ENCODE measurements at regions not wholly inside any gene's neighbourhood (a gene's known extent, or its start where the extent isn't known, plus 50 kb on each side); places are given as distances from the start of the nearest gene placed in this dataset.

- no peaks in the 10 kb centered on the region for H3K27me3 ChIP-seq
- no peaks in the 10 kb centered on the region for H3K36me3 ChIP-seq
- no peak overlapping the region for H3K4me3 ChIP-seq
- H3K4me1 ChIP-seq, result no peaks in the 10 kb centered on the region
- TF ChIP-seq POLR2A (IDR thresholded peaks at IDR 0.05) (no peak), CTCF (IDR thresholded peaks at IDR 0.05) (no peak)
- no peak overlapping the region for H3K27ac ChIP-seq
- DNase-seq (no peak), ATAC-seq (no peak)
- H3K9me3 ChIP-seq, result no peaks in the 10 kb centered on the region
- intact Hi-C loops (cut with DNase I), result no loop called here
Observed at GRCh38 chr1:195756109-195756508, 852.1 kb downstream of the KCNT2 start.

DNA sequence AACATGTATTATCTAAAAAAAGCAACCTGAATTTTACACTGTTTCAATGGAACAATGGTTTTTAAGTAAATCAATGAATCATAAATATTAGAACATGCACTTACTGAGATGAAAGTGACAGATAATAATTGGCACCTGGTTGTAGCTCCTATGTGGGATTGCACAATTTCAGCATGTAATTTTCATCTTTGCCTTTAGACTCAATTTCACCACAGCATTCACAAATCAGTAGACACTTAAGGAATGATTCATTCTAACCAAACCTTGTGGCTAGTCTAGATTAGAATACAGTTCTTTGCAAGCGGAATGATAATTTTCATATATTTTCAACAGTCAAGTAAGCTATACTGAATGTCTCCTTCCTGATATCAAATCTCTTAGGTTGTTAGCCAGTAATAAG is 853.4 kb downstream of the KCNT2 start:
- Histone ChIP-seq H3K36me3 (no peaks in the 10 kb centered on the region), H3K9me3 (no peaks in the 10 kb centered on the region), H3K27me3 (no peaks in the 10 kb centered on the region), H3K27ac (no peak overlapping the region), H3K4me3 (no peak overlapping the region), H3K4me1 (no peaks in the 10 kb centered on the region)
- intact Hi-C loops (cut with DNase I), result no loop called here
- 56 to 98% (median 78%) methylated on average over 1 of the region's 1 CpG for WGBS, 4 donors
- DNase-seq (no peak), ATAC-seq (no peak)
- no peak for TF ChIP-seq CTCF (IDR thresholded peaks at IDR 0.05)
- TF ChIP-seq POLR2A (IDR thresholded peaks at IDR 0.05), result no peak

DNA sequence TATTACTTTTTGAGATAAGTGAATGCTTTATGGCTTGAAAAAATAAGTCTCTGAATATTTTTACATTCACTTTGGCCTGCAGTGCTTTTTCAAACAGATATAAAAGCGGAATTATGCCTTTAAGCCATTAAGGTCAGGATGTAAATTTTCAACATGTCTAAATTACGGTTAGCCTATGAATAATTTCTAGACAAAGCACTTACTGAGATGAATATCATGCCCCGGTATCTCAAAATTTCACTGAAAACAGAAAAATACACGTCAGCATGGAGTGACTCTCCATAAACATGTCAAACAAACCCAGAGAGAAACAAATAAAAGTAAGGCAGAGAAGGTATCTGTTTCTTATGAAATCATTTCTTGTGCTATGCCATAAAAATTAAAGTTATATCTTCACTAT is 853.9 kb downstream of the KCNT2 start:
- no peak overlapping the region for H3K27ac ChIP-seq
- H3K4me3 ChIP-seq, result no peak overlapping the region
- intact Hi-C loops (cut with DNase I), result no loop called here
- TF ChIP-seq CTCF (IDR thresholded peaks at IDR 0.05), result no peak
- TF ChIP-seq POLR2A (IDR thresholded peaks at IDR 0.05), result no peak
- 74 to 79% (median 76%) methylated on average over 4 of the region's 4 CpGs for WGBS, 4 donors
- ATAC-seq (no peak), DNase-seq (no peak)
- no peaks in the 10 kb centered on the region for H3K27me3 ChIP-seq
- H3K9me3 ChIP-seq, result no peaks in the 10 kb centered on the region
- no peaks in the 10 kb centered on the region for H3K4me1 ChIP-seq
- no peaks in the 10 kb centered on the region for H3K36me3 ChIP-seq

DNA sequence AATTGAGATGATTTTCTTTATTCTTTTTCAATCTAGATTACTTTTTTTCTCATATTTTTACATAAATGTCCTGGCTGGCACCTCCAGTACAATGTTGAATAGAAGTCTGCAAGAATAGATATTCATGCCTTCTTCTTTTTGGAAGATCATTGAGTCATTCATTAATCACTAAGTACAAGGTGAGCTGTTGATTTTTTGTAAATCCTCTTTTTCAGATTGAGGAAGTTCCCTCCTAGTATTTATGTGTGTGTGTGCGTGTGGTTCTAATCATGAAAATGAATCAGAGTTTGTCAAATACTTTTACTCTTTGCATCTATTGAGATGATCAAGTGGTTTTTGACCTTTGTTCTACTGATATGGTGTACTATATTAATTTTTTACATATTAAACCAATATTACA is 859.3 kb downstream of the KCNT2 start:
- Histone ChIP-seq H3K27ac (no peak overlapping the region), H3K27me3 (no peaks in the 10 kb centered on the region), H3K9me3 (no peaks in the 10 kb centered on the region), H3K4me1 (no peaks in the 10 kb centered on the region), H3K4me3 (no peak overlapping the region), H3K36me3 (no peaks in the 10 kb centered on the region)
- 87 to 94% (median 92%) methylated on average over 1 of the region's 1 CpG for WGBS, 4 donors
- no peak for ATAC-seq
- no peak for TF ChIP-seq POLR2A (IDR thresholded peaks at IDR 0.05)
- no peak for TF ChIP-seq CTCF (IDR thresholded peaks at IDR 0.05)
- no peak for DNase-seq
- intact Hi-C loops (cut with DNase I), result no loop called here

Data from heart left ventricle (tissue), 16 donors.